ENCODE measurements at regions not wholly inside any gene's neighbourhood (a gene's known extent, or its start where the extent isn't known, plus 50 kb on each side); places are given as distances from the start of the nearest gene placed in this dataset.

DNA sequence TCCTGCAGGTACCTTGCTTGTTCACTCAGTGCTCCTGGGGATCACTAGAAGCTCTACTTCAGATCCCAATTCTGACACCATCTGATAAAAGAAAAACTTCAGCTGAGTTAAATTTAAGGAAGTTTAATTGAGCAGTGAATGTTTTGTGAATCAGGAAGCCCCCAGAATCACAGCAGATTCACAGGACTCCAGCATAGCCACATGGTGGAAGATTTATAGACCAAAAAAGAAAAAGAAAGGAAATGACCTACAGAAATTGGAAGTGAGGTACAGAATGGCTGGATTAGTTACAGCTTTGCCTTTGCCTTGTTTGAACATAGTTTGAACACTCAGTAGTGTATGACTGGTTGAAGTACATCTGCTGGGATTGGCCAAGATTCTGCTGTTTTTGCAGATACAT, 182.7 kb upstream of the SCN7A start:
- Histone ChIP-seq H3K9ac (ENCODE audit: insufficient read length, low read depth) (no peak overlapping the region), H3K27me3 (ENCODE audit: insufficient read depth, insufficient read length) (no peaks in the 10 kb centered on the region), H3K9me3 (ENCODE audit: insufficient read depth, low read length) (no peaks in the 10 kb centered on the region), H3K4me3 (ENCODE audit: insufficient read length, low read depth) (no peak overlapping the region), H3K36me3 (ENCODE audit: insufficient read depth, insufficient read length, low read length) (no peaks in the 10 kb centered on the region), H3K4me1 (ENCODE audit: insufficient read depth, insufficient read length) (no peaks in the 10 kb centered on the region)
- DNase-seq (ENCODE audit: low read depth, low spot score), result no peak
- no peak for TF ChIP-seq ZNF274 (IDR thresholded peaks at IDR 0.05; ENCODE audit: low read depth, low read length)
- no peak for TF ChIP-seq YY1 (IDR thresholded peaks at IDR 0.05; ENCODE audit: insufficient read depth, insufficient read length)
- TF ChIP-seq SUZ12 (IDR thresholded peaks at IDR 0.05; ENCODE audit: extremely low read depth, insufficient read depth, insufficient read length), result no peak

DNA sequence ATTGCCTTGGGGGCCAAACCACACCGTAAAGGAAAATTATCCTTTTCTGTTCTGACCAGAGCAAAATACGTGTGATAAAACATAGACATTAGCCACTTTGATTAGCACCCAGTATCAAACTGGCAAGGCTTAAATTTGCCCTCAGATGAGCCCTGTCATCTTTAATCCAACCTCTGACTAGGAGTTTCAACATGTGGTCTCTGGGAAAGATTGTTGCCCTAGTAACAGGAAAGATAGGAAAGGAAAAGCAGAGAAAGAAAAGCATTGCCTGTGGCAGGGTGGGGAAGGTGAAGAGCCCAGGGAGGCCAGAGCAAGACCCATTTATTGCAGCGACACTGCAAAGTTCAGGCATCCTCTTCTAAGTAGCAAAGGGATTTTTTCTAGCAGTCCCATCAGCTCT, 181.5 kb upstream of the SCN7A start:
- H3K9me3 ChIP-seq (ENCODE audit: insufficient read depth, low read length), result no peaks in the 10 kb centered on the region
- no peak for TF ChIP-seq ZNF274 (IDR thresholded peaks at IDR 0.05; ENCODE audit: low read depth, low read length)
- no peak for TF ChIP-seq SUZ12 (IDR thresholded peaks at IDR 0.05; ENCODE audit: extremely low read depth, insufficient read depth, insufficient read length)
- no peak for TF ChIP-seq YY1 (IDR thresholded peaks at IDR 0.05; ENCODE audit: insufficient read depth, insufficient read length)

DNA sequence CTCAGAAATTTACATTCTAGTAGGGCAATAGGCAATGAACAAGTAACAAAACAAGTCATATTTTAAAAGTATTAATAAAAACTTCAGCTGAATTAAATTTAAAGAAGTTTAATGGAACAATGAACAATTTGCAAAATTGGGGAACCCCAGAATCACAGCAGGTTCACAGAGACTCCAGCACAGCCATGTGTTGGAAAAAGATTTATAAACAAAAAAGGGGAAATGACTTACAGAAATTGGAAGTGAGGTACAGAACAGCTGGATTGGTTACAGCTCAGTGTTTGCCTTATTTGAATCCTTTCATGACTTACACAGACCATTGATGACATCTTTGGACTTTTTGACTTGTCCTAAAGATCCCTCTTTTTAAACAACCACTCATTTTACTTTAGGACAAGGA, 179.9 kb upstream of the SCN7A start:
- H3K27me3 ChIP-seq (ENCODE audit: insufficient read depth, insufficient read length), result no peaks in the 10 kb centered on the region

More for the DNA sequence above, 181.5 kb upstream of the SCN7A start:
- Histone ChIP-seq H3K9ac (ENCODE audit: insufficient read length, low read depth) (no peak overlapping the region), H3K27me3 (ENCODE audit: insufficient read depth, insufficient read length) (no peaks in the 10 kb centered on the region), H3K36me3 (ENCODE audit: insufficient read depth, insufficient read length, low read length) (no peaks in the 10 kb centered on the region), H3K4me1 (ENCODE audit: insufficient read depth, insufficient read length) (no peaks in the 10 kb centered on the region), H3K4me3 (ENCODE audit: insufficient read length, low read depth) (no peak overlapping the region)
- DNase-seq (ENCODE audit: low read depth, low spot score), result no peak

DNA sequence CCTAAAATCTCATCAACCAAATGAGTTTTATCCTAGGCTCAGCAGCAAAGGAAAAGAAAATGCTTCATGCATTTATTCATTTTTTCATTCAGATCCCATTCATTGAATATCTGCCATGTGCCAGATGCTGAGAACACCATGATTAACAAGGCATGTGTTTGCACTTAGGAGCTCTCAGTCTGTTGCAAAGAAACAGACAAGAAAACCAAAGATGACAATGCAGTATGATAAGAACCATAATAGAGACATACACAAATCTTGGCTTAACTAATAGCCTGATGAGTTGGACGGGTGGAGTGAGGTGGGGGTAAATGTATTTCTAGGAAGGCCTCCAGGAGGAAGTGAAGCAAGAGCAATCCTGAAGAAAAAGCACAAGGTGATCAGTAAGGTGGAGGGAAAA, 177.8 kb upstream of the SCN7A start:
- no peaks in the 10 kb centered on the region for H3K9me3 ChIP-seq (ENCODE audit: insufficient read depth, low read length)
- no peaks in the 10 kb centered on the region for H3K4me1 ChIP-seq (ENCODE audit: insufficient read depth, insufficient read length)
- H3K9ac ChIP-seq (ENCODE audit: insufficient read length, low read depth), result no peak overlapping the region
- no peaks in the 10 kb centered on the region for H3K36me3 ChIP-seq (ENCODE audit: insufficient read depth, insufficient read length, low read length)
- DNase-seq (ENCODE audit: low read depth, low spot score), result no peak
- no peak overlapping the region for H3K4me3 ChIP-seq (ENCODE audit: insufficient read length, low read depth)
- TF ChIP-seq YY1 (IDR thresholded peaks at IDR 0.05; ENCODE audit: insufficient read depth, insufficient read length) (no peak), ZNF274 (IDR thresholded peaks at IDR 0.05; ENCODE audit: low read depth, low read length) (no peak), SUZ12 (IDR thresholded peaks at IDR 0.05; ENCODE audit: extremely low read depth, insufficient read depth, insufficient read length) (no peak)
- H3K27me3 ChIP-seq (ENCODE audit: insufficient read depth, insufficient read length), result no peaks in the 10 kb centered on the region

More for the DNA sequence above, 179.9 kb upstream of the SCN7A start:
- no peaks in the 10 kb centered on the region for H3K9me3 ChIP-seq (ENCODE audit: insufficient read depth, low read length)
- H3K9ac ChIP-seq (ENCODE audit: insufficient read length, low read depth), result no peak overlapping the region
- no peak for DNase-seq (ENCODE audit: low read depth, low spot score)
- H3K4me3 ChIP-seq (ENCODE audit: insufficient read length, low read depth), result no peak overlapping the region
- TF ChIP-seq YY1 (IDR thresholded peaks at IDR 0.05; ENCODE audit: insufficient read depth, insufficient read length), result no peak
- no peak for TF ChIP-seq SUZ12 (IDR thresholded peaks at IDR 0.05; ENCODE audit: extremely low read depth, insufficient read depth, insufficient read length)
- TF ChIP-seq ZNF274 (IDR thresholded peaks at IDR 0.05; ENCODE audit: low read depth, low read length), result no peak
- no peaks in the 10 kb centered on the region for H3K4me1 ChIP-seq (ENCODE audit: insufficient read depth, insufficient read length)
- no peaks in the 10 kb centered on the region for H3K36me3 ChIP-seq (ENCODE audit: insufficient read depth, insufficient read length, low read length)

DNA sequence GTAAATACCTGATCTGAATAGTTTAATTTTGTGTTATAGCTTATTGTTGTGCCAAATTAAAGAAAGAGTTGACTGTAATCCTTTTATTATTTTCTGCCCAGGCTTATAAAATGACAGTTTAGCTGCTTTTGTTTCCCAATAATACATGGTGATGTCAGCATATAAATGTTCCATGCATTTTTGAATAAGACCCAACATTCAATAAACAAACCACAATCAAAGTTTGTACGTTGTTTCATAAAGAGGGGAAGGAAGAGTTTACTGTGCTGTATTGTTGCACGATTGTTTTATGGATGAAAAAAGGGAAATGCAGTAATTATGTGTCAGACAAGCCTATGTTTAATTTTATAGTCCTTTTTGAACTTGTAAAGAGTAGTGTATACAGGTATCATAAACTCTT, 177.2 kb upstream of the SCN7A start:
- no peaks in the 10 kb centered on the region for H3K36me3 ChIP-seq (ENCODE audit: insufficient read depth, insufficient read length, low read length)
- no peak overlapping the region for H3K9ac ChIP-seq (ENCODE audit: insufficient read length, low read depth)
- no peaks in the 10 kb centered on the region for H3K4me1 ChIP-seq (ENCODE audit: insufficient read depth, insufficient read length)
- no peak for DNase-seq (ENCODE audit: low read depth, low spot score)
- no peaks in the 10 kb centered on the region for H3K27me3 ChIP-seq (ENCODE audit: insufficient read depth, insufficient read length)
- no peak for TF ChIP-seq YY1 (IDR thresholded peaks at IDR 0.05; ENCODE audit: insufficient read depth, insufficient read length)
- no peak for TF ChIP-seq ZNF274 (IDR thresholded peaks at IDR 0.05; ENCODE audit: low read depth, low read length)
- TF ChIP-seq SUZ12 (IDR thresholded peaks at IDR 0.05; ENCODE audit: extremely low read depth, insufficient read depth, insufficient read length), result no peak
- no peak overlapping the region for H3K4me3 ChIP-seq (ENCODE audit: insufficient read length, low read depth)
- no peaks in the 10 kb centered on the region for H3K9me3 ChIP-seq (ENCODE audit: insufficient read depth, low read length)

DNA sequence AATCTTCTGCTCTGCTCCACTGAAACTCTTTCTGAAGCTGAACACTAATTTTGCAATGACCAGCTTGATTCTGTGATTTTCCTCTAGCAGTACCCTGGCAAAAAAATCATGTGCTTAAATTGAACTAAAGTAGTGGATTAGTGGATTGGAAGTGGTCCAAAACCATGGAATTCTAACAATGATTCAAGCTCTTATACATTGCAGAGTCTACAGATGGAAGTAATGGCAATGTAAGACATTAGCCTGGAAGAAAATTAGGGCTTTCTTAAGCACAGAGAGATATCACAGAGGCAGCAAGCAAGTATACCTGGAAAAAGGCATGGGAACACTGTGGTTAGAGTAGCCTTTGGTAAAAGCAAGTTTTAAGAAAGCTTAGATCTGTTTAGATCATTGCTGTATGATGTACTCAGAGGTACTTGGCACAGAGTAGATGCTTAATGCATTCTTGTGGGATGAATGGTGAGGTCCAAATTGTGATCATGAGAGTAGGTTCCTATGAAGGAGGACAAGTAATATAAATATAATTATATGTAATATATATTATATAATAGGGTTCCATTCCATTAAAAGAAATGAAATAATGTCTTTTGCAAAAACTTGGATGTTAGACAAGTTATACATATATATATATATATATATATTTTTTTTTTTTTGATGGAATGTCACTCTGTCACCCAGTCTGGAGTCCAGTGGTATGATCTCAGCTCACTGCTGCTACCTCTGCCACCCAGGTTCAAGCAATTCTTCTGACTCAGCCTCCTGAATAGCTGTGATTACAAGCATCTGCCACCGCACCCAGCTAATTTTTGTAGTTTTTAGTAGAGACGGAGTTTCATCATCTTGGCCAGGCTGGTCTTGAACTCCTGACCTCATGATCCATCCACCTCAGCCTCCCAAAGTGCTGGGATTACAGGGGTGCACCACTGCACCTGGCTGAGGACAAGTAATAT, 172.2 kb upstream of the SCN7A start:
- no peak for TF ChIP-seq SUZ12 (IDR thresholded peaks at IDR 0.05; ENCODE audit: extremely low read depth, insufficient read depth, insufficient read length)

DNA sequence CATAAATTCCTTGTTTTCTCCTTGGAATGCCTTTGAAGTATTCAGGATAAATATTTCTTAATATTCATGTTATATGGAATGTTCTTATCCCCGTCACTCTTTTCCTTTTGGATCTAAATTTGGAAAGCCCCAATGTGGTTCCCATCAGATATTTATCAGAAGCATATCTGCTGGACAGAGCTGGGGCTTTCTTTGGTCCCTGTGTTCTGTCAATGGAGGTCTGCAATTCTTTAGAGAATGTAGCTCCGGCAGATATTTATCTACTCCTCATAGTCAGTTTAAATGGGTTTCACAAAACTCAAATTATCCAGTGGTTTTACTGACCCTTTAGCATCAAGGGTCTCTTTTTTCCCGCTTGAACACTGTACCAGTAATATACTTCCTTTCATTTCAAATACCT, 167.8 kb upstream of the SCN7A start:
- no peaks in the 10 kb centered on the region for H3K27me3 ChIP-seq (ENCODE audit: insufficient read depth, insufficient read length)
- no peak overlapping the region for H3K4me3 ChIP-seq (ENCODE audit: insufficient read length, low read depth)
- no peaks in the 10 kb centered on the region for H3K36me3 ChIP-seq (ENCODE audit: insufficient read depth, insufficient read length, low read length)
- no peaks in the 10 kb centered on the region for H3K9me3 ChIP-seq (ENCODE audit: insufficient read depth, low read length)
- H3K4me1 ChIP-seq (ENCODE audit: insufficient read depth, insufficient read length), result no peaks in the 10 kb centered on the region
- no peak for TF ChIP-seq ZNF274 (IDR thresholded peaks at IDR 0.05; ENCODE audit: low read depth, low read length)
- no peak for DNase-seq (ENCODE audit: low read depth, low spot score)
- H3K9ac ChIP-seq (ENCODE audit: insufficient read length, low read depth), result no peak overlapping the region

More for the DNA sequence above, 172.2 kb upstream of the SCN7A start:
- no peak overlapping the region for H3K9ac ChIP-seq (ENCODE audit: insufficient read length, low read depth)
- no peaks in the 10 kb centered on the region for H3K4me1 ChIP-seq (ENCODE audit: insufficient read depth, insufficient read length)
- H3K9me3 ChIP-seq (ENCODE audit: insufficient read depth, low read length), result no peaks in the 10 kb centered on the region
- no peaks in the 10 kb centered on the region for H3K27me3 ChIP-seq (ENCODE audit: insufficient read depth, insufficient read length)
- H3K4me3 ChIP-seq (ENCODE audit: insufficient read length, low read depth), result no peak overlapping the region
- H3K36me3 ChIP-seq (ENCODE audit: insufficient read depth, insufficient read length, low read length), result no peaks in the 10 kb centered on the region
- no peak for DNase-seq (ENCODE audit: low read depth, low spot score)

Measured in NT2/D1 (cell line).